ENCODE measurements at regions not wholly inside any gene's neighbourhood (a gene's known extent, or its start where the extent isn't known, plus 50 kb on each side); places are given as distances from the start of the nearest gene placed in this dataset.

- TF ChIP-seq CTCF (IDR thresholded peaks at IDR 0.05): no peak
- TF ChIP-seq POLR2A (IDR thresholded peaks at IDR 0.05): no peak
Measured at GRCh38 chr7:67593794-67594193, 597.2 kb downstream of the TYW1 start.
